ENCODE measurements at regions not wholly inside any gene's neighbourhood (a gene's known extent, or its start where the extent isn't known, plus 50 kb on each side); places are given as distances from the start of the nearest gene placed in this dataset.

GRCh38 chr7:24135003-24135817 lies 148.8 kb upstream of the NPY start:
- 75 to 81% (median 77%) methylated on average over 4 of the region's 4 CpGs for WGBS, 3 donors

GRCh38 chr7:24137338-24137737 lies 146.7 kb upstream of the NPY start:
- 68 to 72% (median 69%) methylated on average over 3 of the region's 3 CpGs for WGBS, 3 donors
- TF ChIP-seq CTCF (IDR thresholded peaks at IDR 0.05), result no peak

More at GRCh38 chr7:24135003-24135817, 148.8 kb upstream of the NPY start:
- Histone ChIP-seq H3K4me3 (no peak overlapping the region), H3K4me1 (no peaks in the 10 kb centered on the region), H3K36me3 (ENCODE audit: insufficient read depth in 1 of 2, low read depth in 1 of 2) (no peaks in the 10 kb centered on the region), H3K27ac (no peak overlapping the region), H3K9me3 (no peaks in the 10 kb centered on the region), H3K27me3 (ENCODE audit: insufficient read depth in 3 of 3, low read length in 2 of 3) (no peaks in the 10 kb centered on the region)
- DNase-seq (no peak), ATAC-seq (no peak)
- TF ChIP-seq CTCF (IDR thresholded peaks at IDR 0.05), result no peak
- intact Hi-C loops (cut with DNase I), result no loop called here

GRCh38 chr7:24138343-24138742 lies 145.6 kb upstream of the NPY start:
- intact Hi-C loops (cut with DNase I), result no loop called here
- no peak overlapping the region for H3K4me3 ChIP-seq
- H3K36me3 ChIP-seq (ENCODE audit: insufficient read depth in 1 of 2, low read depth in 1 of 2), result no peaks in the 10 kb centered on the region
- ATAC-seq (no peak), DNase-seq (no peak)
- no peaks in the 10 kb centered on the region for H3K9me3 ChIP-seq
- no peaks in the 10 kb centered on the region for H3K4me1 ChIP-seq
- no peak for TF ChIP-seq CTCF (IDR thresholded peaks at IDR 0.05)
- no peak overlapping the region for H3K27ac ChIP-seq
- peaks cover 0 to 2% (median 2%) of the 10 kb centered on the region in 3 donors for H3K27me3 ChIP-seq (ENCODE audit: insufficient read depth in 3 of 3, low read length in 2 of 3)

More at GRCh38 chr7:24137338-24137737, 146.7 kb upstream of the NPY start:
- ATAC-seq (no peak), DNase-seq (no peak)
- no peaks in the 10 kb centered on the region for H3K36me3 ChIP-seq (ENCODE audit: insufficient read depth in 1 of 2, low read depth in 1 of 2)
- H3K4me3 ChIP-seq, result no peak overlapping the region
- no peaks in the 10 kb centered on the region for H3K9me3 ChIP-seq
- peaks cover 0 to 2% (median under 1%) of the 10 kb centered on the region in 3 donors for H3K27me3 ChIP-seq (ENCODE audit: insufficient read depth in 3 of 3, low read length in 2 of 3)
- intact Hi-C loops (cut with DNase I), result no loop called here
- H3K27ac ChIP-seq, result no peak overlapping the region
- no peaks in the 10 kb centered on the region for H3K4me1 ChIP-seq

GRCh38 chr7:24140001-24140400 lies 144.0 kb upstream of the NPY start:
- DNase-seq, result no peak
- Histone ChIP-seq H3K4me3 (no peak overlapping the region), H3K27ac (no peak overlapping the region), H3K27me3 (ENCODE audit: insufficient read depth in 3 of 3, low read length in 2 of 3) (peaks cover 0 to 2% (median 2%) of the 10 kb centered on the region in 3 donors), H3K9me3 (no peaks in the 10 kb centered on the region), H3K4me1 (no peaks in the 10 kb centered on the region), H3K36me3 (ENCODE audit: insufficient read depth in 1 of 2, low read depth in 1 of 2) (no peaks in the 10 kb centered on the region)
- intact Hi-C loops (cut with DNase I), result no loop called here
- no peak for ATAC-seq
- 42 to 52% (median 47%) methylated on average over 4 of the region's 4 CpGs for WGBS, 3 donors
- TF ChIP-seq CTCF (IDR thresholded peaks at IDR 0.05), result no peak

Data from psoas muscle (tissue), 7 donors.